ENCODE measurements at regions not wholly inside any gene's neighbourhood (a gene's known extent, or its start where the extent isn't known, plus 50 kb on each side); places are given as distances from the start of the nearest gene placed in this dataset.
"Not testable (repeated sequence)": the region's sequence is repeated elsewhere in the genome, so short reads cannot be mapped to it uniquely, and the experiment has no call there.

DNA sequence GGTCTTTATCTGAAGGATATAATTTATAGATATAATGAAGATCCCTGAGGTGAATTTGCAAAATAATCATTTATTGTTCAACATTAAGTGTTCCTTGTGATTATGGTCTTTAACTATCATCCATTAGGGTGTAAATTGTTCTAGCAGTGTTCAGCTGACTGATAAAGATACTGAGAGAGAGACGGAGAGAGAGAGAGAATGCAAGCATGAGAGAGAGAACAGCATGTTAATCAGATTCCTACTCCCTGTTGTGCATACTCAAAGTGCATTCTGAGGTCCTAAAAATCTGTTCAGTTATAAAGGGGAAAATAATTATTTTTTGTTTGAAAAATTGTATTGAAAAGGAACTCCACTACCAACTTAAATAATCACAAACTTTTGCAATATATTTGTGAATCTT is 271.0 kb upstream of the CBLB start:
- TF ChIP-seq, protein P1, sequence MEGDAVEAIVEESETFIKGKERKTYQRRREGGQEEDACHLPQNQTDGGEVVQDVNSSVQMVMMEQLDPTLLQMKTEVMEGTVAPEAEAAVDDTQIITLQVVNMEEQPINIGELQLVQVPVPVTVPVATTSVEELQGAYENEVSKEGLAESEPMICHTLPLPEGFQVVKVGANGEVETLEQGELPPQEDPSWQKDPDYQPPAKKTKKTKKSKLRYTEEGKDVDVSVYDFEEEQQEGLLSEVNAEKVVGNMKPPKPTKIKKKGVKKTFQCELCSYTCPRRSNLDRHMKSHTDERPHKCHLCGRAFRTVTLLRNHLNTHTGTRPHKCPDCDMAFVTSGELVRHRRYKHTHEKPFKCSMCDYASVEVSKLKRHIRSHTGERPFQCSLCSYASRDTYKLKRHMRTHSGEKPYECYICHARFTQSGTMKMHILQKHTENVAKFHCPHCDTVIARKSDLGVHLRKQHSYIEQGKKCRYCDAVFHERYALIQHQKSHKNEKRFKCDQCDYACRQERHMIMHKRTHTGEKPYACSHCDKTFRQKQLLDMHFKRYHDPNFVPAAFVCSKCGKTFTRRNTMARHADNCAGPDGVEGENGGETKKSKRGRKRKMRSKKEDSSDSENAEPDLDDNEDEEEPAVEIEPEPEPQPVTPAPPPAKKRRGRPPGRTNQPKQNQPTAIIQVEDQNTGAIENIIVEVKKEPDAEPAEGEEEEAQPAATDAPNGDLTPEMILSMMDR (IDR thresholded peaks at IDR 0.05; ENCODE audit: borderline replicate concordance) = no peak
- no peaks in the 10 kb centered on the region for H3K27me3 ChIP-seq (ENCODE audit: low read depth)
- H3K36me3 ChIP-seq = no peaks in the 10 kb centered on the region
- DNase-seq = no peak
- H3K27ac ChIP-seq (replicated peaks) = no peak overlapping the region
- intact Hi-C loops (cut with micrococcal nuclease) = no loop called here
- H3K4me1 ChIP-seq = no peaks in the 10 kb centered on the region
- no peak overlapping the region for H3K4me3 ChIP-seq
- no peaks in the 10 kb centered on the region for H3K9me3 ChIP-seq (replicated peaks)

DNA sequence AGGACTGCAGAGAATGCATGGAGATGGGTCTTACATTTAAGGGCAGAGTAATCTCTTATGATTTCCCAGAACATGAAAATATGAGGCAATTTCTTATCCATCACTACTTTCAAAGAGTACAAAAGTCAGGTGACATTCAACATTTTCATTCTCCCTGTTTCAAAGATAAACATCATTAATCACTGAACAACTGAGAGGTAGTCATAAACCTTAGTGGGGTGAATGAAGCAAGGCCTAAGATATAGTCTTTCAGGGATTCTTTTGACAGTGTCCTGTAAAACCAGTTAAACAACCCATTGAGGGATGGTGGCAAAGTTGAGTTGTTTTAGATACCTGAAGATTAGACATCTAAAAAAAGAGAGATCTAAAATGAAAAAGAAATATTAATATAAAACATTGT is 271.6 kb upstream of the CBLB start:
- TF ChIP-seq, protein P1 (IDR thresholded peaks at IDR 0.05; ENCODE audit: borderline replicate concordance) = no peak

DNA sequence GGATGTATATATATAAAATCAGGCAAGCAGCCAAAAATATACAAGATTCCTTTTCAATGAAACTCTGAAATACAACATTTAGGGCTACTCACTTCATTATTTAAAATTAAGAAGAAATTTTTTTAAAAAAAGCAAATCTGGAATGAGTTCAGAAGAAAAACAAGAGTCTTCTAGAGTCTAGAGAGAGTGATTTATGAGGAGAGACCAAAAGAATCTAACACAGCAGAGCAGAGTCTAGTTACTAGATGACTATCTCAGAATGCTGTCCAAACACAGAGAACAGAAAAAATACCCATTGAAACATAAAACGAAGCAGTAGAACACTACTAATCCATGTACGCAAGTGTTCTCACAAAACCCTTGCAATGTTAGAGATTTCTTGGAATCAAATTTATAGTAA is 275.2 kb upstream of the CBLB start:
- peaks cover 35% of the 10 kb centered on the region for H3K9me3 ChIP-seq (replicated peaks)
- H3K27me3 ChIP-seq (ENCODE audit: low read depth) = no peaks in the 10 kb centered on the region
- TF ChIP-seq, protein P1 (IDR thresholded peaks at IDR 0.05; ENCODE audit: borderline replicate concordance) = no peak
- H3K27ac ChIP-seq (replicated peaks) = no peak overlapping the region
- no peaks in the 10 kb centered on the region for H3K4me1 ChIP-seq
- intact Hi-C loops (cut with micrococcal nuclease) = no loop called here
- H3K36me3 ChIP-seq = no peaks in the 10 kb centered on the region
- no peak for DNase-seq
- no peak overlapping the region for H3K4me3 ChIP-seq

More for the DNA sequence above, 271.6 kb upstream of the CBLB start:
- DNase-seq = no peak
- H3K4me1 ChIP-seq = no peaks in the 10 kb centered on the region
- intact Hi-C loops (cut with micrococcal nuclease) = no loop called here
- H3K27me3 ChIP-seq (ENCODE audit: low read depth) = no peaks in the 10 kb centered on the region
- no peaks in the 10 kb centered on the region for H3K36me3 ChIP-seq
- H3K9me3 ChIP-seq (replicated peaks) = peaks cover 3% of the 10 kb centered on the region
- H3K4me3 ChIP-seq = no peak overlapping the region
- no peak overlapping the region for H3K27ac ChIP-seq (replicated peaks)

GRCh38 chr3:106148440-106149082 is 279.7 kb upstream of the CBLB start:
- H3K27ac ChIP-seq (replicated peaks); DNase-seq; H3K36me3 ChIP-seq; H3K4me3 ChIP-seq; intact Hi-C loops (cut with micrococcal nuclease); H3K27me3 ChIP-seq (ENCODE audit: low read depth); H3K4me1 ChIP-seq: not testable (repeated sequence)
- peaks cover 35% of the 10 kb centered on the region for H3K9me3 ChIP-seq (replicated peaks)

DNA sequence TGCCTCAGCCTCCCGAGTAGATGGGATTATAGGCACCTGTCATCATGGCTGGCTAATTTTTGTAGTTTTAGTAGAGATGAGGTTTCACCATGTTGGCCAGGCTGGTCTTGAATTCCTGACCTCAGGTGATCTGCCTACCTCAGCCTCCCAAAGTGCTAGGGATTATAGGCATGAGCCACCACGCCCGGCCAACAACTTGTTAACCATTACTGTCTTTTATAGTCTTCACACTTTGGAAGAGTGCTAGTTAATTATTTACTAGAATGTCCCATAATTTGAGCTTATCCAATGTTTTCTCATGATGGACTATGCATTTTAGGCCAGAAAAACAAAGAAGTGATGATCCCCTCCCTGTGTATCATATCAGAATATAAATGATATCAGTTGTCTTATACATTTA is 288.6 kb upstream of the CBLB start:
- TF ChIP-seq, protein P1 (IDR thresholded peaks at IDR 0.05; ENCODE audit: borderline replicate concordance) = no peak
- H3K9me3 ChIP-seq (replicated peaks) = peaks cover 3% of the 10 kb centered on the region
- no peaks in the 10 kb centered on the region for H3K36me3 ChIP-seq
- no peak overlapping the region for H3K27ac ChIP-seq (replicated peaks)
- no peaks in the 10 kb centered on the region for H3K27me3 ChIP-seq (ENCODE audit: low read depth)
- no peaks in the 10 kb centered on the region for H3K4me1 ChIP-seq
- no peak for DNase-seq
- intact Hi-C loops (cut with micrococcal nuclease) = no loop called here
- H3K4me3 ChIP-seq = no peak overlapping the region

GRCh38 chr3:106160396-106160795 is 291.6 kb upstream of the CBLB start:
- H3K36me3 ChIP-seq = no peaks in the 10 kb centered on the region
- DNase-seq = no peak
- peaks cover 13% of the 10 kb centered on the region for H3K9me3 ChIP-seq (replicated peaks)
- H3K27ac ChIP-seq (replicated peaks) = no peak overlapping the region
- no peak overlapping the region for H3K4me3 ChIP-seq
- TF ChIP-seq, protein P1 (IDR thresholded peaks at IDR 0.05; ENCODE audit: borderline replicate concordance) = no peak
- no peaks in the 10 kb centered on the region for H3K4me1 ChIP-seq
- H3K27me3 ChIP-seq (ENCODE audit: low read depth) = no peaks in the 10 kb centered on the region
- intact Hi-C loops (cut with micrococcal nuclease) = no loop called here
